ENCODE measurements at regions not wholly inside any gene's neighbourhood (a gene's known extent, or its start where the extent isn't known, plus 50 kb on each side); places are given as distances from the start of the nearest gene placed in this dataset.

GRCh38 chr6:117028256-117028655 is 151.2 kb downstream of the RFX6 start:
- Mint-ChIP-seq H3K27ac (no peak overlapping the region), H3K9me3 (no peaks in the 10 kb centered on the region), H3K36me3 (no peaks in the 10 kb centered on the region), H3K4me1 (no peaks in the 10 kb centered on the region), H3K4me3 (no peak overlapping the region), H3K27me3 (no peaks in the 10 kb centered on the region)
- ATAC-seq (replicated peaks) (no peak), DNase-seq (no peak)

- Mint-ChIP-seq H3K4me3 (no peak overlapping the region), H3K36me3 (no peaks in the 10 kb centered on the region), H3K4me1 (no peaks in the 10 kb centered on the region), H3K27me3 (no peaks in the 10 kb centered on the region), H3K9me3 (peaks cover 0 to 7% of the 10 kb centered on the region in 2 donors), H3K27ac (no peak overlapping the region)
- ATAC-seq (replicated peaks) (no peak), DNase-seq (no peak)
Measured at GRCh38 chr6:117034547-117034946, 157.5 kb downstream of the RFX6 start.

- Mint-ChIP-seq H3K36me3 (no peaks in the 10 kb centered on the region), H3K27ac (no peak overlapping the region), H3K9me3 (peaks cover 0 to 9% of the 10 kb centered on the region in 2 donors), H3K4me3 (no peak overlapping the region), H3K27me3 (no peaks in the 10 kb centered on the region), H3K4me1 (no peaks in the 10 kb centered on the region)
- DNase-seq, result no peak
- ATAC-seq (replicated peaks), result no peak
Measured at GRCh38 chr6:117034971-117035370, 157.9 kb downstream of the RFX6 start.

- H3K36me3 Mint-ChIP-seq, result no peaks in the 10 kb centered on the region
- ATAC-seq (replicated peaks), result no peak
- H3K4me1 Mint-ChIP-seq, result no peaks in the 10 kb centered on the region
- H3K27ac Mint-ChIP-seq, result no peak overlapping the region
- DNase-seq, result no peak
- H3K27me3 Mint-ChIP-seq, result no peaks in the 10 kb centered on the region
- no peak overlapping the region for H3K4me3 Mint-ChIP-seq
- H3K9me3 Mint-ChIP-seq, result peaks cover 8 to 9% of the 10 kb centered on the region in 2 donors
Measured at GRCh38 chr6:117050301-117050700, 173.3 kb downstream of the RFX6 start.

- peaks cover 7 to 8% of the 10 kb centered on the region in 2 donors for H3K9me3 Mint-ChIP-seq
- no peaks in the 10 kb centered on the region for H3K27me3 Mint-ChIP-seq
- H3K36me3 Mint-ChIP-seq, result no peaks in the 10 kb centered on the region
- DNase-seq, result no peak
- H3K4me3 Mint-ChIP-seq, result no peak overlapping the region
- ATAC-seq (replicated peaks), result no peak
- no peak overlapping the region for H3K27ac Mint-ChIP-seq
- H3K4me1 Mint-ChIP-seq, result no peaks in the 10 kb centered on the region
Measured at GRCh38 chr6:117072134-117072533, 193.2 kb upstream of the VGLL2 start.

GRCh38 chr6:117072781-117073180 is 192.6 kb upstream of the VGLL2 start:
- Mint-ChIP-seq H3K9me3 (peaks cover 7 to 8% of the 10 kb centered on the region in 2 donors), H3K4me3 (no peak overlapping the region), H3K27ac (no peak overlapping the region), H3K36me3 (no peaks in the 10 kb centered on the region), H3K4me1 (no peaks in the 10 kb centered on the region), H3K27me3 (no peaks in the 10 kb centered on the region)
- ATAC-seq (replicated peaks) (no peak), DNase-seq (no peak)

- Mint-ChIP-seq H3K9me3 (peaks cover 7 to 8% of the 10 kb centered on the region in 2 donors), H3K27me3 (no peaks in the 10 kb centered on the region), H3K27ac (no peak overlapping the region), H3K4me3 (no peak overlapping the region), H3K36me3 (no peaks in the 10 kb centered on the region), H3K4me1 (no peaks in the 10 kb centered on the region)
- DNase-seq, result no peak
- ATAC-seq (replicated peaks), result no peak
Measured at GRCh38 chr6:117074672-117075071, 190.7 kb upstream of the VGLL2 start.

- no peaks in the 10 kb centered on the region for H3K4me1 Mint-ChIP-seq
- H3K27me3 Mint-ChIP-seq, result no peaks in the 10 kb centered on the region
- ATAC-seq (replicated peaks) (no peak), DNase-seq (no peak)
- H3K36me3 Mint-ChIP-seq, result no peaks in the 10 kb centered on the region
- peaks cover 8% of the 10 kb centered on the region in 2 donors for H3K9me3 Mint-ChIP-seq
- H3K4me3 Mint-ChIP-seq, result no peak overlapping the region
- H3K27ac Mint-ChIP-seq, result no peak overlapping the region
Measured at GRCh38 chr6:117075218-117075617, 190.1 kb upstream of the VGLL2 start.

- peaks cover 8% of the 10 kb centered on the region in 2 donors for H3K9me3 Mint-ChIP-seq
- no peak for DNase-seq
- H3K4me3 Mint-ChIP-seq, result no peak overlapping the region
- H3K4me1 Mint-ChIP-seq, result no peaks in the 10 kb centered on the region
- no peak for ATAC-seq (replicated peaks)
- H3K36me3 Mint-ChIP-seq, result no peaks in the 10 kb centered on the region
- no peak overlapping the region for H3K27ac Mint-ChIP-seq
- no peaks in the 10 kb centered on the region for H3K27me3 Mint-ChIP-seq
Measured at GRCh38 chr6:117076076-117076475, 189.3 kb upstream of the VGLL2 start.

- no peak overlapping the region for H3K4me3 Mint-ChIP-seq
- H3K4me1 Mint-ChIP-seq, result no peaks in the 10 kb centered on the region
- H3K36me3 Mint-ChIP-seq, result no peaks in the 10 kb centered on the region
- no peak overlapping the region for H3K27ac Mint-ChIP-seq
- ATAC-seq (replicated peaks) (no peak), DNase-seq (no peak)
- peaks cover 8% of the 10 kb centered on the region in 2 donors for H3K9me3 Mint-ChIP-seq
- H3K27me3 Mint-ChIP-seq, result no peaks in the 10 kb centered on the region
Measured at GRCh38 chr6:117077300-117077699, 188.1 kb upstream of the VGLL2 start.

DNA sequence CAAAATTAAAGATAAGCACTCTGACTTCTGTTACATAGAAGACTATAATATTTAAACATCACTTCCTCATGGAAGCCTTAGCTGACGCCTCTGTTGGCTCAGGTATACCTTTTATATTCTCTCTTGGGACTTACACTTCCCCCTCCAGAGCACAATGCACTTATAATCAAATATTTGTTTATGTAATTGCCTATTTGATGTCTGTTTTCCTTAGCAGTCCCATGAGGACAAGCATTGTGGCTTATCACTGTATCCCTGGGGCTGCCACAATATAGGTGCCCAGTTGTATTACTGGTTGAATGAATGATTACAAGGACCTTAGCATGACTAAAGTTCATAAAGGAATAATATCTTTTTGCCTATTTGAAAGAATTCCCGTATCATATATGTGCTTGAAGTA is 186.7 kb upstream of the VGLL2 start:
- H3K4me1 Mint-ChIP-seq, result no peaks in the 10 kb centered on the region
- no peaks in the 10 kb centered on the region for H3K36me3 Mint-ChIP-seq
- no peaks in the 10 kb centered on the region for H3K27me3 Mint-ChIP-seq
- no peak for ATAC-seq (replicated peaks)
- no peak overlapping the region for H3K4me3 Mint-ChIP-seq
- peaks cover 4% of the 10 kb centered on the region in 2 donors for H3K9me3 Mint-ChIP-seq
- H3K27ac Mint-ChIP-seq, result no peak overlapping the region
- DNase-seq, result no peak

DNA sequence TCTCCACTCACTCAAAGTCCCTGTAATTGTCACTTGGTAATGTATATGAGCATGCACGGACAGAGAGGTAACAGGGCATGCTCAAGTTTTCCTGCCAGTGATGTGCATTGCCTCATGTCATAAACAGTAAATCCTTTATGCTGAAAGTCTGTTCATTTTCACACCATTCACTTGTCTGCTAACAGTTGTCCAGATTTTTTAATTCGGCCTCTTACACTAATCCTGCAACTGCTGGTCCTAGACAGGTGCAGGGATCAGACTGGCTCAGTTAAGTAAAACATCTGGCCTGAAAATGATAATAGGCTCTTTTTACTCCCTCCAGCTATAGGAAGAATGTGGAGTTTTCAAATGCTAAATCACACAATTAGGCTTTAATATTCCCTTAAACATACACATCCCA is 185.4 kb upstream of the VGLL2 start:
- ATAC-seq (replicated peaks), result no peak
- no peak overlapping the region for H3K27ac Mint-ChIP-seq
- DNase-seq, result no peak
- no peaks in the 10 kb centered on the region for H3K36me3 Mint-ChIP-seq
- no peaks in the 10 kb centered on the region for H3K27me3 Mint-ChIP-seq
- H3K4me1 Mint-ChIP-seq, result no peaks in the 10 kb centered on the region
- H3K9me3 Mint-ChIP-seq, result peaks cover 1 to 4% of the 10 kb centered on the region in 2 donors
- no peak overlapping the region for H3K4me3 Mint-ChIP-seq

DNA sequence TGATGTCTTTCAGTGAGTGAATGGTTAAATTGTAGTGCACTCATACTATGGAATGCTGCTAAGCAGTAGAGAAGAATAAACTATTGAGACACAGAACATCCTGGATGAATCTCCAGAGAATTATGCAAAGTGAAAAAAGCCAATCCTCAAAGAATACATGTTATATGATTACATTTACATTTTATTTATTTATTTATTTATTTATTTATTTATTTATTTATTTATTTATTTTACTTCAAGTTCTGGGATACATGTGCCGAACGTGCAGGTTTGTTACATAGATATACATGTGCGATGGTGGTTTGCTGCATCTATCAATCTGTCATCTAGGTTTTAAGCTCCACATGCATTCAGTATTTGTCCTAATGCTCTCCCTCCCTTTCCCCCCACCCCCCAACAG is 175.8 kb upstream of the VGLL2 start:
- Mint-ChIP-seq H3K36me3 (no peaks in the 10 kb centered on the region), H3K4me1 (no peaks in the 10 kb centered on the region), H3K9me3 (peaks cover 9 to 10% of the 10 kb centered on the region in 2 donors), H3K4me3 (no peak overlapping the region), H3K27me3 (no peaks in the 10 kb centered on the region), H3K27ac (no peak overlapping the region)
- ATAC-seq (replicated peaks), result no peak
- DNase-seq, result no peak

DNA sequence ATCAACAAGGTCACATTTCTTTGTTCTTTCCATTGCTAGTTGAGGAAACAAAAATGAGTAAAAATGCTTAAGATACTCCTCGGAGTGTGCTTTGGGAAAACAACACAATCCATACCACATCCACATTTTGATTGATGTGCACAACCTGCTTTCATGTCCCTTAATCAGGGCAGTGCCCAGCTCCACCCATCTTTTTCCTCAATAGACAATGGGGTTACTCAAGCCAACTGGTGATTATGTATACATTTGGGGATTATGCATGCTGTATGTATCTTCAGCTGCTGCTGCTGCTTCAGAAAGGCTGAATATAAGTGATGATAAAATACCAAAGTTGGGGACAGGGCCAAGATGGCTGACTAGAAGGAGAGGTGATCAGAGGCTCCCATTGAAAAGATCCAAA is 155.2 kb upstream of the VGLL2 start:
- Mint-ChIP-seq H3K36me3 (no peaks in the 10 kb centered on the region), H3K27me3 (no peaks in the 10 kb centered on the region)
- ATAC-seq (replicated peaks), result no peak

DNA sequence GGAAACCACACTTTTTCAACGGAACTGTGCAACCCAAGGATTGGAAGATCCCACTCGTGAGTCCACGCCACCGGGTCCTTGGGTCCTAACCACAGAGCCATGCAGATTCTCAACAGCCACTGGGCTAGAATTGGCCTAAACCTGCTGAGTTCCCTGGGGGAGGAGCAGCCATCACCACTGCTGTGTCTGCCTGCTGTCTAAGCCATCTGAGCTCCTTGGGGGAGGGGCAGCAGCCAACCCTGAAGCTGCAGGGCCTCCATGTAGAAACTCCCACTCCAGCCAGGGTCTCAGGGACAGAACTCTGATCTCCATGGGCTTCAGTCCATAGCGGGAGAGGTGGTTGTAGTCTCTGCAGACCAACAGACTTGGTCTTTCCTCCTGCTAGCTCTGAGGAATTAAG is 154.6 kb upstream of the VGLL2 start:
- no peaks in the 10 kb centered on the region for H3K36me3 Mint-ChIP-seq
- peaks cover 0 to 16% of the 10 kb centered on the region in 2 donors for H3K9me3 Mint-ChIP-seq
- H3K4me3 Mint-ChIP-seq, result no peak overlapping the region
- no peak for DNase-seq
- H3K27ac Mint-ChIP-seq, result no peak overlapping the region
- no peaks in the 10 kb centered on the region for H3K4me1 Mint-ChIP-seq
- ATAC-seq (replicated peaks), result no peak
- H3K27me3 Mint-ChIP-seq, result no peaks in the 10 kb centered on the region

More for the DNA sequence above, 155.2 kb upstream of the VGLL2 start:
- Mint-ChIP-seq H3K9me3 (peaks cover 0 to 14% of the 10 kb centered on the region in 2 donors), H3K4me1 (no peaks in the 10 kb centered on the region), H3K4me3 (no peak overlapping the region), H3K27ac (no peak overlapping the region)
- no peak for DNase-seq

DNA sequence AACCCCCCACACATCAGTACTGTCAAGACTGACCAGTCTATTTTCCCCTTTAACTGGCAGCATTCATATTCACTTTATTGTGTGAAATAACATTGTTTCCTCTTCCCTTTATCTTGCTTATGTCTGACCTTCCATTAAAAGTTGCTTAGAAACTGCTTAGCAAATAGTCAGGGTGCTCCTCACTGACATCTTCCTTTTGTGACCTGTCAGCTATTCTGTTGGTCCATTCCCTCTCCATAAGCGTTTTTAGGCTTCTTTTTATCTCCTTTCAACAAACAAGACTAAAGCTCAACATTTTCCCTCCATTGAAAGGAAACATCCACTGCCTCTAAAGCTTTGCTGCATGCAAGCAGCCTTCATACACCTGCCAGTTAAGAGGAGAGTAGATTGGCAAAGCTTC is 147.7 kb upstream of the VGLL2 start:
- no peak overlapping the region for H3K27ac Mint-ChIP-seq
- no peaks in the 10 kb centered on the region for H3K27me3 Mint-ChIP-seq
- no peaks in the 10 kb centered on the region for H3K36me3 Mint-ChIP-seq
- peaks cover 4 to 10% of the 10 kb centered on the region in 2 donors for H3K9me3 Mint-ChIP-seq
- ATAC-seq (replicated peaks) (no peak), DNase-seq (no peak)
- no peak overlapping the region for H3K4me3 Mint-ChIP-seq
- H3K4me1 Mint-ChIP-seq, result no peaks in the 10 kb centered on the region

Measured in stimulated activated naive B cell treated with anti-CD40 and anti-IgM and Interleukin-4, amounts not matched to agents 10 μg/mL and 1 μg/mL and 100 μg/mL, for 72 hours (primary cell).